OCI-LY1 (cell line): ENCODE measurements at regions not wholly inside any gene's neighbourhood (a gene's known extent, or its start where the extent isn't known, plus 50 kb on each side); places are given as distances from the start of the nearest gene placed in this dataset.

Experiments used
- EZH2 ChIP-seq: fragments of 200-600 bp; sonication (generic), shearing (Covaris generic); IDR thresholded peaks from 2 replicates; pipeline ENCODE4 v1.8.0; 2017; ENCODE audit warnings: borderline replicate concordance, mixed run types, mild to moderate bottlenecking, antibody characterized with exemption, low read length, moderate library complexity, mixed read lengths
- TF ChIP-seq, protein P1 (sequence below): fragments of 200-600 bp; sonication (generic), shearing (Covaris generic); IDR thresholded peaks from 2 replicates; pipeline ENCODE4 v1.5.1; 2017; ENCODE audit warnings: mild to moderate bottlenecking, antibody characterized with exemption, low read length, moderate library complexity, mixed read lengths

DNA sequence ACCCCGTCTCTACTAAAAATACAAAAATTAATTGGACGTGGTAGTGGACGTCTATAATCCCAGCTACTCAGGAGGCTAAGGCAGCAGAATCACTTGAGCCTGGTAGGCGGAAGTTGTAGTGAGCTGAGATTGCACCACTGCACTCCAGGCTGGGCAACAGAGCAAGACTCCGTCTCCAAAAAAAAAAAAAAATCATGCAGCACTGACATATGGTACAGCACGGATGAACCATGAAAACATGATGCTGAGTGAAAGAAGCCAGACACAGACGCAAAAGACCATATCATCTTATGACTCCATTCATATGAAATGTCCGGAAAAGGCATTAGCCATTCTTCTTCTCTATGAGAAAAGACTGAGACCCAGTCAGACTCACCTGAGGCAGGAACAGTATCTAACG is 50.4 kb downstream of the PITPNM2 start:
- TF ChIP-seq, protein P1, sequence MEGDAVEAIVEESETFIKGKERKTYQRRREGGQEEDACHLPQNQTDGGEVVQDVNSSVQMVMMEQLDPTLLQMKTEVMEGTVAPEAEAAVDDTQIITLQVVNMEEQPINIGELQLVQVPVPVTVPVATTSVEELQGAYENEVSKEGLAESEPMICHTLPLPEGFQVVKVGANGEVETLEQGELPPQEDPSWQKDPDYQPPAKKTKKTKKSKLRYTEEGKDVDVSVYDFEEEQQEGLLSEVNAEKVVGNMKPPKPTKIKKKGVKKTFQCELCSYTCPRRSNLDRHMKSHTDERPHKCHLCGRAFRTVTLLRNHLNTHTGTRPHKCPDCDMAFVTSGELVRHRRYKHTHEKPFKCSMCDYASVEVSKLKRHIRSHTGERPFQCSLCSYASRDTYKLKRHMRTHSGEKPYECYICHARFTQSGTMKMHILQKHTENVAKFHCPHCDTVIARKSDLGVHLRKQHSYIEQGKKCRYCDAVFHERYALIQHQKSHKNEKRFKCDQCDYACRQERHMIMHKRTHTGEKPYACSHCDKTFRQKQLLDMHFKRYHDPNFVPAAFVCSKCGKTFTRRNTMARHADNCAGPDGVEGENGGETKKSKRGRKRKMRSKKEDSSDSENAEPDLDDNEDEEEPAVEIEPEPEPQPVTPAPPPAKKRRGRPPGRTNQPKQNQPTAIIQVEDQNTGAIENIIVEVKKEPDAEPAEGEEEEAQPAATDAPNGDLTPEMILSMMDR, result no peak
- TF ChIP-seq EZH2, result no peak
